ENCODE measurements at regions not wholly inside any gene's neighbourhood (a gene's known extent, or its start where the extent isn't known, plus 50 kb on each side); places are given as distances from the start of the nearest gene placed in this dataset.

- no peak for DNase-seq
These were observed 445.3 kb upstream of the ZEB2 start for GRCh38 chr2:144965172-144965571.

GRCh38 chr2:144963031-144963430, 443.1 kb upstream of the ZEB2 start:
- no peak for DNase-seq

GRCh38 chr2:144959416-144959815, 439.5 kb upstream of the ZEB2 start:
- no peak for DNase-seq

- peak in 1 of 2 donors; percentile 18 for DNase-seq
These were observed 431.1 kb upstream of the ZEB2 start for GRCh38 chr2:144950899-144951560.

GRCh38 chr2:144948205-144948855, 428.4 kb upstream of the ZEB2 start:
- no peak for DNase-seq

GRCh38 chr2:144947709-144948037, 427.8 kb upstream of the ZEB2 start:
- no peak for DNase-seq

GRCh38 chr2:144946263-144946662, 426.3 kb upstream of the ZEB2 start:
- no peak for DNase-seq

GRCh38 chr2:144944546-144945220, 424.8 kb upstream of the ZEB2 start:
- DNase-seq: no peak

GRCh38 chr2:144943986-144944385, 424.1 kb upstream of the ZEB2 start:
- no peak for DNase-seq

GRCh38 chr2:144943293-144943941, 423.5 kb upstream of the ZEB2 start:
- no peak for DNase-seq

GRCh38 chr2:144942516-144943256, 422.8 kb upstream of the ZEB2 start:
- no peak for DNase-seq

- no peak for DNase-seq
These were observed 422.0 kb upstream of the ZEB2 start for GRCh38 chr2:144941743-144942488.

- DNase-seq: no peak
These were observed 419.7 kb upstream of the ZEB2 start for GRCh38 chr2:144939590-144939989.

GRCh38 chr2:144937910-144938709, 418.2 kb upstream of the ZEB2 start:
- peak; percentile 9 to 22 for DNase-seq

GRCh38 chr2:144937066-144937465, 417.1 kb upstream of the ZEB2 start:
- DNase-seq: no peak

GRCh38 chr2:144936442-144936841, 416.5 kb upstream of the ZEB2 start:
- DNase-seq: no peak

GRCh38 chr2:144935736-144936135, 415.8 kb upstream of the ZEB2 start:
- DNase-seq: peak; percentile 33 to 66

- DNase-seq: no peak
These were observed 415.3 kb upstream of the ZEB2 start for GRCh38 chr2:144935191-144935590.

GRCh38 chr2:144931960-144932359, 412.0 kb upstream of the ZEB2 start:
- DNase-seq: no peak

- no peak for DNase-seq
These were observed 411.6 kb upstream of the ZEB2 start for GRCh38 chr2:144931480-144931879.

- DNase-seq: no peak
These were observed 407.5 kb upstream of the ZEB2 start for GRCh38 chr2:144927429-144927828.
